MCF 10A (cell line): ENCODE measurements at regions not wholly inside any gene's neighbourhood (a gene's known extent, or its start where the extent isn't known, plus 50 kb on each side); places are given as distances from the start of the nearest gene placed in this dataset.

Experiments
- BruUV-seq: library from RNA; stranded (reverse); fragments of 400-500 nt; replicated peaks from 2 replicates; lab custom pipeline; 2021; lab: Mats Ljungman, UMichigan
- CTCF ChIA-PET: fragments of 300-600 bp; sonication (Branson Sonifier 250); formaldehyde crosslinking; extraction: SDS; loops from one replicate; lab custom pipeline; 2021; ENCODE audit warnings: antibody characterized with exemption, inconsistent platforms; lab: Yijun Ruan, JAX
- POLR2A ChIA-PET: fragments of 300-600, 350-650 bp; sonication (Branson Sonifier 250); formaldehyde crosslinking; extraction: SDS; loops from one replicate; lab custom pipeline; 2020; ENCODE audit warnings: antibody characterized with exemption, inconsistent platforms; lab: Yijun Ruan, JAX
- DNase-seq: peaks from one replicate; pipeline ENCODE4 v3.0.0-alpha.2; 2018; ENCODE audit not compliant: unreplicated experiment
- H3K27ac Mint-ChIP-seq: one replicate; pipeline ENCODE4 v1.8.0; 2022; ENCODE audit warnings: mild to moderate bottlenecking, low read depth, mixed read lengths; ENCODE audit not compliant: unreplicated experiment
- H3K27me3 Mint-ChIP-seq: one replicate; pipeline ENCODE4 v1.8.0; 2022; ENCODE audit warnings: mixed read lengths; ENCODE audit not compliant: insufficient read depth, unreplicated experiment
- H3K36me3 Mint-ChIP-seq: one replicate; pipeline ENCODE4 v1.8.0; 2022; ENCODE audit warnings: mild to moderate bottlenecking, moderate library complexity, mixed read lengths; ENCODE audit not compliant: insufficient read depth, unreplicated experiment
- H3K4me1 Mint-ChIP-seq: one replicate; pipeline ENCODE4 v1.8.0; 2022; ENCODE audit warnings: mixed read lengths; ENCODE audit not compliant: insufficient read depth, unreplicated experiment
- H3K4me3 Mint-ChIP-seq: one replicate; pipeline ENCODE4 v1.8.0; 2022; ENCODE audit warnings: mild to moderate bottlenecking, moderate library complexity, mixed read lengths; ENCODE audit not compliant: unreplicated experiment
- H3K9me3 Mint-ChIP-seq: one replicate; pipeline ENCODE4 v1.8.0; 2022; ENCODE audit warnings: mixed read lengths; ENCODE audit not compliant: unreplicated experiment
- CTCF ChIP-seq: fragments of 200-600 bp; IDR thresholded peaks from one replicate; pipeline ENCODE4 v1.8.0; 2022; ENCODE audit warnings: antibody characterized with exemption, mild to moderate bottlenecking; ENCODE audit not compliant: unreplicated experiment
- intact Hi-C: fragments of 100-400 bp; cut with micrococcal nuclease; formaldehyde crosslinking; loops from 2 replicates; pipeline ENCODE4 v1.14.1; 2022

- Mint-ChIP-seq H3K4me1 (peaks cover 13% of the 10 kb centered on the region), H3K4me3 (no peak overlapping the region), H3K27ac (peak overlapping the region; percentile 11), H3K36me3 (no peaks in the 10 kb centered on the region), H3K9me3 (no peaks in the 10 kb centered on the region), H3K27me3 (no peaks in the 10 kb centered on the region)
- no peak for DNase-seq
- ChIA-PET CTCF (interaction anchor here (1.1 kb wide), 1 partner anchor 206 kb away, joined by 4 read pairs; no protein-coding TSS in a partner anchor), POLR2A (no interaction called here)
- no TSS peak for BruUV-seq
- intact Hi-C loops: no loop called here
- TF ChIP-seq CTCF: no peak
Measured at GRCh38 chr2:22992441-22992840, 392.5 kb upstream of the KLHL29 start.

- H3K36me3 Mint-ChIP-seq: no peaks in the 10 kb centered on the region
- ChIA-PET CTCF (interaction anchor here (0.6 to 1.1 kb wide), 2 partner anchors 205 to 758 kb away, joined by 3 to 4 read pairs; no protein-coding TSS in a partner anchor), POLR2A (no interaction called here)
- no peak overlapping the region for H3K27ac Mint-ChIP-seq
- no peaks in the 10 kb centered on the region for H3K9me3 Mint-ChIP-seq
- no peaks in the 10 kb centered on the region for H3K27me3 Mint-ChIP-seq
- intact Hi-C loops: no loop called here
- no peak overlapping the region for H3K4me3 Mint-ChIP-seq
- no TSS peak for BruUV-seq
- TF ChIP-seq CTCF: no peak
- no peak for DNase-seq
- H3K4me1 Mint-ChIP-seq: peaks cover 21% of the 10 kb centered on the region
Measured at GRCh38 chr2:22993250-22993649, 391.7 kb upstream of the KLHL29 start.

- Mint-ChIP-seq H3K4me1 (peaks cover 29% of the 10 kb centered on the region), H3K27ac (no peak overlapping the region), H3K4me3 (no peak overlapping the region), H3K27me3 (no peaks in the 10 kb centered on the region), H3K36me3 (no peaks in the 10 kb centered on the region), H3K9me3 (no peaks in the 10 kb centered on the region)
- no peak for TF ChIP-seq CTCF
- ChIA-PET POLR2A (no interaction called here), CTCF (no interaction called here)
- BruUV-seq: no TSS peak
- no peak for DNase-seq
- intact Hi-C loops: no loop called here
Measured at GRCh38 chr2:22995576-22995975, 389.4 kb upstream of the KLHL29 start.

GRCh38 chr2:22996911-22997310 is 388.1 kb upstream of the KLHL29 start:
- TF ChIP-seq CTCF: no peak
- no peaks in the 10 kb centered on the region for H3K36me3 Mint-ChIP-seq
- ChIA-PET POLR2A (no interaction called here), CTCF (no interaction called here)
- peaks cover 29% of the 10 kb centered on the region for H3K4me1 Mint-ChIP-seq
- no peak overlapping the region for H3K27ac Mint-ChIP-seq
- intact Hi-C loops: no loop called here
- DNase-seq: no peak
- H3K4me3 Mint-ChIP-seq: no peak overlapping the region
- H3K9me3 Mint-ChIP-seq: peaks cover 7% of the 10 kb centered on the region
- no peaks in the 10 kb centered on the region for H3K27me3 Mint-ChIP-seq
- no TSS peak for BruUV-seq
